GM18499 (cell line): ENCODE measurements at regions not wholly inside any gene's neighbourhood (a gene's known extent, or its start where the extent isn't known, plus 50 kb on each side); places are given as distances from the start of the nearest gene placed in this dataset.
"Not testable (repeated sequence)": the region's sequence is repeated elsewhere in the genome, so short reads cannot be mapped to it uniquely, and the experiment has no call there.

Experiments
- ATAC-seq: cut with Tn5 transposase; IDR thresholded peaks from one replicate; pipeline ENCODE4 v1.9.1; 2021; ENCODE audit warnings: moderate number of reproducible peaks; ENCODE audit not compliant: insufficient read depth, unreplicated experiment

GRCh38 chr6:57708061-57708460 is 390.6 kb downstream of the PRIM2 start:
- ATAC-seq, result not testable (repeated sequence)

DNA sequence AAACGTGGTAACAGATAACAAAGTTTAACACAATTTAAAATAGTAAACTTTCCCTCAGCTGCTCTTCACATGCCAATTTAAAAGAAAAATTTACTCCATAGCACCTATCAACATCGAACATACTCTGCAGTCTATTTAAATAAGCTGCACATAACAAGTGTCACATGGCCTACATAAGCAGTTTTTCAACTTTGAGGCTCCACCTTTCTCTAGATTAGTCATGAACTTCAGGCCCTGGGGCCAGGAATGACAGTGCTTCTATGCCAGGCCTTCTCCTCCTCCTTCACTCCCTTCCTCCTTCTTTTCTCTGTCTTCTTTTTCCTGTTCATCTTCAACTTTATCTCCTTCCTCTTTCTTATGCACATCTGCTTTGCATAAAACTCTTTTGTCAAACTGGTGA is 405.1 kb downstream of the PRIM2 start:
- not testable (repeated sequence) for ATAC-seq

GRCh38 chr6:57723815-57724401 is 406.5 kb downstream of the PRIM2 start:
- ATAC-seq, result not testable (repeated sequence)

DNA sequence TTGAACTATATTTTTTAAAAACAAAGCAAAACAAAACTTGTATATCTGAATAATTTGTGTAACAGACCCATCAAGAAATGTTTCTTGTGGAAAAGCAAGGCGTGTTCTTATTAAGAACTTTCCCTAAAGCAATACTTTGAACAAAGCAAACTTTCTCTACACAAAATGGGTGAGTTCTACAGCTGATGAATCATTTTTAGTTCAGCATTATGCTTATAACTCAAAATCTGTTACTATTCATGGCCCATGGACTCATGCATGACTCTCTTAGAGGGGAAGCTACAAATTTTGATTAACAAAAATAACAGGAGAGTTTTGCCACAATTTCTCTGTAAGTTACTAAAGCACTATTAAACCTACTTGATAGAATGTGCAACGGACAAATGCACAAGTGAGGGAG is 412.0 kb downstream of the PRIM2 start:
- not testable (repeated sequence) for ATAC-seq

GRCh38 chr6:57730726-57731125 is 413.3 kb downstream of the PRIM2 start:
- not testable (repeated sequence) for ATAC-seq

- ATAC-seq, result not testable (repeated sequence)
These were observed 430.3 kb downstream of the PRIM2 start for GRCh38 chr6:57747716-57748115.

DNA sequence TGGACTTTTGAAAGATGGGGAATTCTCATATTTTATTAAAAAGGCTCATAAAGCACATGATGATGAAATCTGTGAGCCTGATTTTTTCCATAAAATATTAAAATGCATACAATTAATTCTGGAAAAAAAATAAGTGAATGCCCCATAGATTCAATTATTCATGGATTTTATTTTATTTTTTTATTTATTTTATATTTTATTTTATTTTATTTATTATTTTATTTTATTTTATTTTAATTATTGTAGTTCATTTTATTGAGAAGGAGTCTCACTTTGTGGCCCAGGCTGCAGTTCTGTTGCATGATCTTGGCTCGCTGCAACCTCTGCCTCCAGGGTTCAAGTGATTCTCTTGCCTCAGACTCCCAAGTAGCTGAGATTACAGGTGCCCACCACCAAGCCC is 442.4 kb downstream of the PRIM2 start:
- not testable (repeated sequence) for ATAC-seq

DNA sequence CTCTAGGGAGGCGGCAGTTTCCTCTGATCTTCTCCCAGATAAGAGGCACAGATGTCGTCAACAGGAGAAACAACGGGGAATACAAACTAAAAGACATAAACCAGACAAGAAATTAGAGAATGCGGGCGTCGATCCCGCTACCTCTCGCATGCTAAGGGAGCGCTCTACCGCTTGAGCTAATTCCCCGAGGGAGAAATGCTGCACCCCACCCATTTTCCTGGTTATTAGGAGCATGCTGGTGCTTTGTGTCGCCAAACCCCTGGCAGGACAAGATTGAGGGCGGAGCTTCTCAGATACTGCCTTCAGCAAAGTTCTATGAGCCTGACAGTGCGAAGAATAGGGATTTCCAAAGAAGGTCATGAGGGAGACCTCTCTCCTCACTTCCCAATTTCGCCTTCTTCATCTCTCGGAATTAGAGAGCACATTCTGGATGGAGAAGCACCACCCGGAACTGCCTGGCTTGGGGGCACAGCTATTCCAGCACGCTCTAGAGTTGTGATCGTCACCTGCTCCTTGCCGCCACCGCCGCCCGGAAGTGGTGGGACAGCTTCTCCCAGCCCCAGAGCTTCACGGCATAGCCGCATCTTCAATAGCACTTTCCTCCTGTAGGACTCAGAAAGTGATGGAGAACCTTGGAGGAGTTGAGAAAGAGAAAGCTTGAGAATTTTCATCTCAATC is 475.4 kb downstream of the PRIM2 start:
- not testable (repeated sequence) for ATAC-seq

- not testable (repeated sequence) for ATAC-seq
These were observed 475.9 kb downstream of the PRIM2 start for GRCh38 chr6:57793398-57793762.

GRCh38 chr6:57799703-57800479 is 482.5 kb downstream of the PRIM2 start:
- not testable (repeated sequence) for ATAC-seq

DNA sequence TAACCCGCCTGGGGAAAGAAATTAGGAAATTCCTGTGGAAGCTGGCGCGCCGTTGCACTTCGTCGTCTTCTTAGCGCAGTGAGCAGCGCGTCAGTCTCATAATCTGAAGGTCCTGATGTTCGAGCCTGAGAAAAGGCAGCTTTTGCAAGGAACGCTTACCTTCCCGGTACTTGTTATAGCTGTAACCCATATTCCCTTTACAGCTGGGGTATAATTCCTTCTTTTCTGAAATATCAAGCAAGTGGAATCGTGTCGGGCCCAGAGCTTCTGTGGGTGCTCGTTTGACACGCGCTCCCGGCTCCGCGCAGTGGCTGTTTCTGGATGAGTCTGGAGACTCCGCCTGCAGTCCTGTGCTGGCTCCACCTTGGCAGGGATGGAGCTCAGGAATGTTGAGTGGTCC is 491.2 kb downstream of the PRIM2 start:
- not testable (repeated sequence) for ATAC-seq

GRCh38 chr6:57809454-57809853 is 492.0 kb downstream of the PRIM2 start:
- ATAC-seq, result not testable (repeated sequence)

DNA sequence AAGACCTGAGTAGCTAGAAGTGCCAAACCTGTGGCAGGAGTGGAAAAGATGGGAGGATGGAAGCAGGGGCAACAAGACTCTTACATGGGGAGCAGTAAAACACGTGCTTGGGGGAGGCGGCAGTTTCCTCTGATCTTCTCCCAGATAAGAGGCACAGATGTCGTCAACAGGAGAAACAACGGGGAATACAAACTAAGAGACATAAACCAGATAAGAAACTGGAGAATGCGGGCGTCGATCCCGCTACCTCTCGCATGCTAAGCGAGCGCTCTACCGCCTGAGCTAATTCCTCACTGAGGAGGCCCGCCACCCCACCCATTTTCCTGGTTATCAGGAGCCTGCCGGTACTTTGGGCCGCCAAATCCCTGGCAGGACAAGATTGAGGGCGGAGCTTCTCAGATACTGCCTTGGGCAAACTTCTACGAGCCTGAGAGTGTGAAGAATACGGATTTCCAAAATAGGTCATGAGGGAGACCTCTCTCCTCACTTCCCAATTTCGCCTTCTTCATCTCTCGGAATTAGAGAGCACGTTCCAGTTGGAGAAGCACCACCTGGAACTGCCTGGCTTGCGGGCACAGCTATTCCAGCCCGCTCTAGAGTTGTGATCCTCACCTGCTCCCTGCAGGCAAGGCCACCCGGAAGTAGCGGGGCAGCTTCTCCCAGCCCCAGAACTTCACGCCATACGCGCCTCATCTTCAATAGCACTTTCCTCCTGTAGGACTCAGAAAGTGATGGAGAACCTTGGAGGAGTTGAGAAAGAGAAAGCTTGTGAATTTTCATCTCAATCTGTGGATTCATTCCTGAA is 496.0 kb downstream of the PRIM2 start:
- ATAC-seq, result not testable (repeated sequence)

DNA sequence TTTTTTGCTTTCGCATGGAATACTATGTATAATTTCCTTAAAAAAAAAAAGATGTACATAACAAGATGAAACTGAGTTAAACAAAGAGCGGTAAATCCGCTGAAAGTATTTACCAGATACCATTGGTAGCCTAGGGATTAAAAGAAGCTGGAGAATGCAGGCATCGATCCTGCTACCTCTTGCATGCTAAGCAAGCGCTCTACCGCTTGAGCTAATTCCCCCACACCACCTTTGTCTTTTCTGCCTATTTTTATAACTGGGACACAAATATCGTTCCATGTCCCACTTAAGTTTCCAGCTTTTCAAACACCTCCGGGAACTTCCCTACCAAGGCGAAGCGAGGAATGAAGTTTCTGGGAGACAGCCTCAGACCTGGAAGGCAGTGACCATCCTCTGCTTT is 498.4 kb downstream of the PRIM2 start:
- not testable (repeated sequence) for ATAC-seq

DNA sequence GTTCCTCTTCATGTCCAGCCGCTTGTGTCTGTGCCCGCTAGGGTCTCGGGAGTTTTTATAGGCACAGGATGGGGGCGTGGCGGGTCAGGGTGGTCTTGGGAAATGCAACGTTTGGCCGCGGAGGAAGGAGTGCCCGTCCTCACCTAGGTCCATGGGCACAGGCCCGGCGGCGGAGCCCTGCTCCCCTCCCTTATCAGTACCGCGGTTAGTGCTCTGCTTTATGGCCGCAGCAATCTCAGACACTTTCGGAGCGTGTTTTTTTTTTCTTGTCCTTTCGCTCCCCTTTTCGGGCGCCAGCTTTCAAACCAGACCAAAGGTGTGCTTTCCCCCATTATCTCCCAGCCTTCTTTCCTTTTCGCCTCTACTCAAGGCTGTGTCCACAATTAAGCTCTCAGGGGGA is 503.9 kb downstream of the PRIM2 start:
- not testable (repeated sequence) for ATAC-seq

DNA sequence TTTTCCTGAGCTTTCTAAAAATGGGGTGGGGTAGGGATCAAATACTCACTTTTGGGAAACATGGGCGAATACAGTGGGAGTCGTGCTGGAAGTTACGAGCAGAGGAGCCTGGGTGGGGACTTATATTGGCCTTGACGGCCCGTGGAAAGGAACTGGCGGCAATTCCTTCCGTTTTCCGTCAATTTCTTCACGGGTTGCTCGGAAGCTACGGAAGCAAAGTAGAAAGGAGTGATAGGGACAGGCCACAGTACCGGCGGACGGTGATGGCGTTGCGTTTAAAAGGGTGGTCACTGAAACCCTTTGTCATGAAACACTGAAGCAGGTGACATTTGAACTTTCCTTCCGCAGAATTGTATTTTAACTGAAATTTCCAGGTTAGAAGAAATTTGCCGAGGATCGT is 505.0 kb downstream of the PRIM2 start:
- not testable (repeated sequence) for ATAC-seq

- ATAC-seq, result no peak
These were observed 505.5 kb downstream of the PRIM2 start for GRCh38 chr6:57822896-57823358.

DNA sequence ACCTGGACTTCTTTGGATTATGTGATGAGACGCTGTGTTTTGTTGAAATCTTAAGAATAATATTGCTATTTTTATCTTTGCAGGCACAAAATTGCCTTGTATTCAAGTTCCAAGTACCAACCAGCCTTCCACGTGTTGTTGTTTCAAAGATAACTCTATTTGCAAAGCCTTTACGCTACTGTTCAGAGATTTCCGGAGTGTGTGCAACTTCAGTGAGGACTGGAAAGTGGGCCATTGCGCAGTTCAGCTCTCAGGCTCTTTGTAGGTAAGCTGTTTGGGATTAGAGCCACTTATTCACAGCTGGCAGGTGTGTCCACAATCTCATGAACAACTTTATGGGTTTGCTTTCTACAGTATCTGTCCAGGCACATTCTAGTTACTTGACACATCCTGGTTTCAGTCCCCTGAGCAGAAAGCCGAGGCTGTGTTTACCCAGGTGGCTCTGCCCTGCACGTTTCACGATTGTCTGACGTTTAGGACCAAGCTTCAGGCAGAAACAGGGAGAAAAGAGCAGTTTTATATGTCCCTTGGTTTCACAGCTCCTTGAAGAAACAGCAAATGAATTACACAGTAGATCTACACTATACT is 520.3 kb downstream of the PRIM2 start:
- ATAC-seq, result not testable (repeated sequence)

- ATAC-seq, result not testable (repeated sequence)
These were observed 524.1 kb downstream of the PRIM2 start for GRCh38 chr6:57841551-57841950.
